ENCODE measurements at regions not wholly inside any gene's neighbourhood (a gene's known extent, or its start where the extent isn't known, plus 50 kb on each side); places are given as distances from the start of the nearest gene placed in this dataset.

DNA sequence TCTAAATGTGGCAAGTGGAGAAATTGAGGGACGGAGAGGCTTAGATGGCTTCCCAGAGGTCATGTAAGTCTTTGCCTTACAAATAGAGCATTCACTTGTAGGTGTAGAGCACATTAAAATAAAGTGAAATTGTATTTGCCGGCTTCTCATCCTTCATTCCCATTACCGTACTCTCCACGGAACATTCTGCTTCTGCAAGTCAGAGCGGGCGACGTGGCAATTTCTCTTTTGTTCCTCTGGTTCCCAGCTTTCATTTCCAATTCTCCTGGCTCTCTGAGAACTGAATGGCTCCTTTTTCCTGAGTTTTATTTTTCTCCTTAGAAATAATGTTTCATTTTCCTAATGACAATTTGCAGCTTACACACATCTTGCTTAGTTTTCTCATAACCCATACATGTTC, 51.3 kb upstream of the PFKP start:
- intact Hi-C loops (cut with DNase I): no loop called here
- ATAC-seq (ENCODE audit: poor library complexity) (no peak), DNase-seq (no peak)

DNA sequence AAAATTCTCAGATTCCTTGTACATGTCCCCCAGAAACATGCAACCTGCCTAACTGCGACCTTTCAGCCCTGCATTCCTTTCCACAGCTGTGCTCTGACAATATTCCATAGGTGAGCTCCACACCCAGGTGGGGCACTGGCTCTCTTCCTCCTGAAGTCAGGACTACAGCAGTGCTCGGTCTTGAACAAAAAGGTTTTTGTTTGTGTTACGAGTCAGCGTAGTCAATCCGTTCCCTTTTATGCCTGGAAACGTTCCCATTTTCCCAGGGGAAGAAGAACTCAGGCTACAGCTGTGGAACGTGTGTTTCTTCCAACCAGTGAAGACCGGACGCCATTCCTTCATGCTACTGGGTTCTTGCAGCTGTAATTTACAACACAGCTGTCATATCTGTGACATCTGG, 52.4 kb upstream of the PFKP start:
- peak; percentile 53 for ATAC-seq (ENCODE audit: poor library complexity)
- no peak for DNase-seq
- intact Hi-C loops (cut with DNase I): no loop called here

DNA sequence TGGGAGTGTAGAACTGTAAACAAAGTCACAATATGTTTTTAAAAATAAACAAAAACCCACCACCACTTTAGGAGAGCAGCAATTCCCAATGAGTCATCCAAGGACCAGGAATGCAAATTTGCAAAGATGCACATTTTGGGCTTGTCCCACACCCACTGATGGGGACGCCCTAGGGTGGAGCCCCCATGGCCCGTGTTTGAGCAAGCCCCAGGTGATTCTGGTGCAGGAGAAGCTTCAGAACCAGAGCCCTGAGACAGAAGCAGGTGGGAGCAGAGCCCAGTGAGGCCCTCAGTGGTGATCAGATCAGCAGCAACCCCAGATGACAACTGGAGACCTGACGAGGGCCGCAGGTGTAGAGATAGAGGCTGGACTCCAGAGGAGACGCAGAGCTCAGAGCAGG, 55.1 kb upstream of the PFKP start:
- no peak for DNase-seq
- intact Hi-C loops (cut with DNase I): no loop called here
- no peak for ATAC-seq (ENCODE audit: poor library complexity)

DNA sequence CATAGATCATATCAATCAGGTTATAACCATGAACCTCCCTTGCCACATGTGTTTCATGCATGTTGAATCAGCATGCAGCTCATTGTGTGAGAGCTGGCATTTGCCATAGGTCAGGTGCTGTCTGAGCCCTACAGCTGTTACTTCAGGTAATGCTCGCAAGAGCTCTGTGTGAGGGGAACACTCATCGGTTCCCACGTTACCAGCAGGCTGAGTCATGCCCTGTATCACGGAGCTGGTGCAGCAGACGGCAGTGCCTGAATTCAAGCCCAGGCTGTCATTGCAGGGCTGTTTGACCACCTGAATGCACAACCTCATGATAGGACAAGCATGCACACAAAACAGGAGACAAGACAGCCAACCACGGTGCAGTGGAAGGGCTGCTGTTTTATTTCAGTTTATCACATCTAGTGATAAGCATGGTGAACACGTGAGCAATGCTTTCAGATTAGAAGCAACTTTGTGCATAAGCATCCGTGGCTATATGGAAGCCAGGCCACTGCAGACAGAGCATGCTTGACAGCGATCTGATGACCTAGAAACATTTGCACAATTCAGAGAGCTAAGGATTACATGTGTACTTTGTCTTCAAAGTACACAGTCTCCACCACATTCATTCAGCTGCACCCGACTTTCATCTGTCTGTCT, 56.4 kb upstream of the PFKP start:
- intact Hi-C loops (cut with DNase I): no loop called here
- no peak for ATAC-seq (ENCODE audit: poor library complexity)
- DNase-seq: no peak

DNA sequence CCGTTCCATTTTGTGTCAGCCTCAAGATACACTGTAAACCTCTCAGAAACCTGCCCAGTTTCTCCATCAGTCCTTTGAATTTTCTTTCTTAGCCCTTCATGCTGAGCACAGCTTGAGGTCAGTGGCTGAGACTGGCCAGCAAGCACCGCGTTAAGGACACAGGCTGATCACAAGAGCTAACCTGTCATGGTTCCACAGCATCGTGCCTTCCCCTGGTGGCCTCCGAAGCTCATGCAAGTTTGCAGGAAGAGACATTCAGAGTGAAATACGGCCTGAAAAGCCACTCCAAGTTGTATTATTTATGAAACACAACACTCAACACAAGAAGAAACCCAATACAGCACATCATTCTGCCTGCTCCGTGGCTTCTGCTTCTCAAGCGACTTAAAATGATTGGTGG, 57.0 kb upstream of the PFKP start:
- no peak for DNase-seq
- no peak for ATAC-seq (ENCODE audit: poor library complexity)
- intact Hi-C loops (cut with DNase I): no loop called here

DNA sequence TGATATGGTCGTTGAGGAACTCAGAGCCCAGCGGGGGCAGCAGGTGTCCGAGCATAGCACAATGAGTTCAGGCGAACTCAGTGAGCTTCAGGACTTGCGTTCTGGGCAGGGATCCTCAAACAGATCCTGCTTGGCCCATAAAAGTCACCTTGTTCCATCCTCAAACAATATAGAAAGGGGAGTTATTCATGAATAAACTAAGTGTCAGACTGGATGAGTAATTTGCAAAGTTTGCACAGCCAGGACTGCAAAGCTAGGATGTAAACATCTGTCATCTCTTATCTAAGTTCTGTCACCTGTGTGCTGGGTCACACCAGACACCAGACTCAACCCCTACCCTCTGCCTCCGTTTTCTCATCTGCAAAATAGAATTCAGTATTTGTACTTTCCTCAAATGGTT, 58.0 kb upstream of the PFKP start:
- intact Hi-C loops (cut with DNase I): no loop called here
- DNase-seq: no peak
- no peak for ATAC-seq (ENCODE audit: poor library complexity)

DNA sequence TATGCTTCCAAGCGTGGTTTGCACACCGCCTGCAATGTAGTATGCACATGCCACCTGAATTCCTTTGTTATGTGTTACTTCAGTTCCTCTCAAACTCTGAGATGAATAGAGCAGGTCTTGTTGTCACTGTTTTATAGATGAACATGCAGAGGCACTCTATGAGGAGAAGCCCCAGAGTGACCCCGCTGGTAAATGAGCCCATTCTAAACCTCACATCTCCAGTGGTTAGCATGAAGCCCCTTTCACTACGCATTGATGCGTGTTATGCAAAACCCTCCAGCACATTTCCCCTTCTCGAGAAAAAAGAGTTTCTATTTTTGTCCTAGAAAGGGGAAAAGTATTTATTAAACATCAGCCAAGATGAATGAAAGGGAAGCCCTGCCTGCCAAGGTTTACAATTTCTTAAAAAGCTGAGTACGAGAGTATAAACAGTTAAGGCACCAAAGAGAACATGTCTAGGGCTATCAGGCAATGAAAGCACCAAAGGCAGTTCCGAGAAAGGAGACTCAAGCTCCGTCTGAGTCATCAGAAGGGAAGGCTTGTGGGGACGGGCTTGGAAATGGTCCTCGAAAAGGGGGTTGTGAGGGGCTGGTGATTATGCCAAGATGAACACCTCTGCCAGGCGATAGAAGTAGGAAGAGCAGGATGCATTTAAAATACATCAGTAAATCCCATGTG, 58.7 kb upstream of the PFKP start:
- ATAC-seq (ENCODE audit: poor library complexity) (no peak), DNase-seq (no peak)
- intact Hi-C loops (cut with DNase I): no loop called here

DNA sequence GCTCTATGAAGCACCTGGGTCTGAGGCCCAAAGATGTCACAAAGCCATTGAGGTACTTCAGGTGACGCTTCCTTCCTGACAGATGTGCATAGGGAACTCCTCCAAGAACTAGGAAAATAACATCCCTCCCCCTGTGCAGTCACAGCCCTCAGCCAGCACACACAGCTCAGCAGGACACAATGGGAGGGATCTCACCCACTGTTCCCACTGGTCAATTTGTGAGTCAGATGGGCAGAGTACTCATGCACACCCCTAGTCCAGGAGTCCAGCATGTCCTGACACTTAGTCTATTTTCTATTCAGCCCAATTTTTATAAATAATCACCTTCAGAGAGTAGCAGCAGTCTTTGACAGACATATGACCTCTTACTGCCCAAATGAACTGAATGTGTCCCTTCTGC, 60.7 kb upstream of the PFKP start:
- intact Hi-C loops (cut with DNase I): no loop called here
- DNase-seq (no peak), ATAC-seq (ENCODE audit: poor library complexity) (no peak)

DNA sequence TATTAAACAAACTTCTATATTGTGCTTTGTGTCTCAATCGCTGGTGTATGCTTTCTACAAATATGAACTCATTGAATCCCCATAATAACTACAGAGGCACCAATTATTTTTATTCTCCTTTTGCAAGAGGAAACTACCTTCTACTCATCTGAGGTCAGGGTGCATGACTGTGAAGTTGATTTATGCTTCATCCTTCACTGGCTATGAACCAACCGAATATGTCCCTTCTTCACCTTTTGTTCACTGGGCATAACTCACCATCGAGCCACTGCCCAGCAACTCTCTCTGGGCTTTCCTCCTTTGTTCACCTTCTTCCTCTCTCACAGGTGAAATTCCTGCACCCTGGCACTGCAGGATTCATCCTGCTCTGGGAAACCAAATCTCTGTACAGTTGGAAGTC, 61.3 kb upstream of the PFKP start:
- ATAC-seq (ENCODE audit: poor library complexity) (no peak), DNase-seq (no peak)
- intact Hi-C loops (cut with DNase I): no loop called here

DNA sequence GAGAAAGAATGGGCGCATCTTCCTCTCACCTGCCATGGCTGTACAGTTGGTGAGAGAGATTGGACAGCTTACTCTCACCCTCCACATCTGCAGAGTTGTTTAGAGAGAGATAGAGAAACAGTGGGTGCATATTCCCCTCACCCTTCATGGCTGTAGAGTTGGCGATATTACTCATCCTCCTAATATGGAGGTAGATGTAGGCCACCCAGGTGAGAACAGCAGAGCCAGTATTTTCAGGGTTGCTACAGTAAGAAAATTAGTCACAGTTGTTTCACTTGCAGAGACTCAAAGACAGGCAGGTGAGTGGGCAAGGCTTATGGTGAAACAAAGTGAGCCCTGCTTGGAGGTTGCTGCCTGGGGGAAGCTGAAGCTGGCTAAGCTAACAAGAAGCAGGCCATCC, 65.0 kb upstream of the PFKP start:
- no peak for ATAC-seq (ENCODE audit: poor library complexity)
- intact Hi-C loops (cut with DNase I): no loop called here

DNA sequence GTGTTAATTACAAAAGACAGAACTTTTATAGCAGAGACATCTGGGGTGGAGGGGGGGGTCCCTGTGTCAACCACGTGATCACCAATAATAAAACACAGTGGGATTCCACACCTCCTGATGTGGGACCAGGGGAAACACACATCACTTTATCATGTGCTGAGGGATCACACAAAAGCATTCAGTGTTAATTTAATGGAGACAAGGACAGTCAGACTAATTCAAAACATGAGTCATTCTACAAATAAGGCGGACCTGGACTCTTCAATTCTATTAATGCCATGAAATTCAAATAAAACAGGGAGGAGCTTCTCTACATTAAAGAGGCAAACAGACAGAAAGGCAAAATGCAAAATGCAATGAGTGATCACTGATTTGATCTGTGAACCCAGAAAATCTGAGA, 67.3 kb upstream of the PFKP start:
- ATAC-seq (ENCODE audit: poor library complexity) (no peak), DNase-seq (no peak)
- intact Hi-C loops (cut with DNase I): no loop called here

More for the DNA sequence above, 65.0 kb upstream of the PFKP start:
- DNase-seq: no peak

DNA sequence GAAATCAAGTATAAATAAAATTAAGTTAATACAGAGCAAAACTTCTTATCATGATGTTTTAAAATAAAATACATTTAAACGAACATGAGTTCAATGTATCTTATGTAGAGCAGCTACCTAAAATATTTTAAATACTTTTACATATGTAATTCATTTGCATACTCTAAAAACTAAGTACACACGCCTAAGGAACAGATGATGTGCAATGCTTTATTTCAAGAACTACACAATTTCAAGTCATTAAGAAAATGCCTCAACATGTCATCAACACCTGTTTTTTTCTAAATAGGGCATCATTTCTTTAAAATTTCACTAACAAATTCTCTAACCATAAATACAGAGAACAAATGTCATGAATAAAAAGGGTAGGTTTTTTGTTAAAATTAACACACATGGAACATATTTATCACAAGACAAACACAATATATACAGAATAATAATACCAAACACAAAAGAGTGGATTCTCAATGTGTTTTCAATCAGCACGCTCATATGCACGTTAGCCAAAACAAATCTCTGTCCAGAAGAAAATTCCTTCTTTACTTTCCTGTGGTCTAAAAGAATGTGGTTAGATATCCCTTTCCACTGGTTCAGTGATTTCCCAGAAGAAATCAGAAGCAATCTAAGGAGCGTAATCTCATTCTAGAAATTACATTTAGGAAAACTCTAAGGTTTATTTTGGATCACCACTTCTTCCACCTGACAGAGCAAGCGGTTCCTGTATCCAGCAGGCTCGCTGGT, 73.0 kb upstream of the PFKP start:
- no peak for ATAC-seq (ENCODE audit: poor library complexity)
- intact Hi-C loops (cut with DNase I): no loop called here
- DNase-seq: no peak

DNA sequence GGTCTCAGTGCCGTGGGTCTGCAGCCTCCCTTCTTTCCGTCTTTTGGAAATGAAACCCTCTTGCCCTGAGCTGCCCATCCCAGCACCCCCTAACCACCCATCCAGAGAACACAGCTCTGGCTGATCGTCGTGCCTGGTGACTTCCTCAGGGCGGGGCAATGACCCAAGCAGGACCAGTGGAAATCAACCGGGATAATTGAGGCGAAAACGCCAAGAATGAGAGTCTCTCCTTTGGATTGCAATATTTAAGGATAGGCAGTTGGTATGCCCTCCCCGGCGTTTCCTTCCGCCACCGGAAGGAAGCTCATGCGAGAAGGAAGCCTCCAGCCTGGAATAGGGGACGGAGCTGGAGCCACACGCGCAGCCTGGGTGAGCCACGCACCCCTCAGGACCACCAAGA, 73.7 kb upstream of the PFKP start:
- intact Hi-C loops (cut with DNase I): no loop called here
- DNase-seq (no peak), ATAC-seq (ENCODE audit: poor library complexity) (no peak)

DNA sequence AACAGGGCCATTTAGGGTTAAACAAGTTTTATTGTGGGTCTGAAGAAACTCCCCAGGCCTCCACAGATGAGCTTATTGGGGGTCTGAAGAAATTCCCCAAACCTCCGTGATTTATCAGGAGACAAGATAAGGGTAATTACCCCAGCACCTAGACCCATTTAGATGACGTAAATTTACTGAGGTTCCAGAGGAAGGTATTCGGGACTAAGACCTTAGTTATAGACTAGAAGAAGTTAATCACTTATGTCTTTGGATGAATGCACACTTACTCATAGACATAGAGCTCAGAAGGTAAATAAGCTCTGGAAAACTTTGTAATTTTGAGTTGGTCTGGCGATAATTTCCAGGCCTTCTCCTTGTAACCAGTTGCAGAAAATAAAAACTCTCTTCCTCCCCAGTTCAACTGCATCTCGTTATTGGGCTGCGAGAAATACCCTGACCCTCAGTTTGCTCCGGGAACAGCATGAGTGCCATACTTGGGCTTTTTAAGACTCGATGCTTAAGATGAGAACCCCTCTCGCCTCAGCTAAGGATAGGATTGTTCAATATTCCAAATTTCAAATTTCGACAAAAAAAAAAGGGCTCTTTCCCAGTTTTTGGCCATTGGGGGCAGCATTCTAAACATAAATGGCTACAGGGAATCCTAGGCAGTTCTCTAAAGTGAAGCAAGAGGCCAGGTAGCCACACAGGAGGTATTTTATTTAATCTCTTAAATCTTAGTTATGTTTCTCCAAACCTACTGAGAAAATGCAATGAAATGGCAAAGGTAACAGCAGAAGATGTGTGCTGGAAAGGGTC, 74.7 kb upstream of the PFKP start:
- ATAC-seq (ENCODE audit: poor library complexity) (no peak), DNase-seq (no peak)
- intact Hi-C loops (cut with DNase I): no loop called here

DNA sequence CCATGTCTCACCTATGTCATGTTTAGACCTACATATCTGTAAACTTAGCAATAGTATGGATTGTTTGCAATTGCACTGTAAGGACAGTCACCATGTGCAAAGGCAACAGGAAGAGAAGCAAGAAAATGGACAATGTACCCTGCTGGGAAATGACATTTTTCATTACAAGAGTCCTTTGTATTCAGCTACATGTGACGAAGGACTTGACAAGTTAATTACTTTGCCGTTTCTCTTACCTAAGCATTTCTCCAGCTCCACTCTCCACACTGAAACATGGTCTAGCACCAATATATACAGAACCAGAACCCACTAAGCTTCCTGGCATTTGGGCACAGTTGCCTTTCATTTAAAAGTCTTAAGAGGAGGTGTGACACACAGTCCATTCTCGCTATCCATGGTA, 76.6 kb upstream of the PFKP start:
- DNase-seq (no peak), ATAC-seq (ENCODE audit: poor library complexity) (no peak)
- intact Hi-C loops (cut with DNase I): no loop called here

DNA sequence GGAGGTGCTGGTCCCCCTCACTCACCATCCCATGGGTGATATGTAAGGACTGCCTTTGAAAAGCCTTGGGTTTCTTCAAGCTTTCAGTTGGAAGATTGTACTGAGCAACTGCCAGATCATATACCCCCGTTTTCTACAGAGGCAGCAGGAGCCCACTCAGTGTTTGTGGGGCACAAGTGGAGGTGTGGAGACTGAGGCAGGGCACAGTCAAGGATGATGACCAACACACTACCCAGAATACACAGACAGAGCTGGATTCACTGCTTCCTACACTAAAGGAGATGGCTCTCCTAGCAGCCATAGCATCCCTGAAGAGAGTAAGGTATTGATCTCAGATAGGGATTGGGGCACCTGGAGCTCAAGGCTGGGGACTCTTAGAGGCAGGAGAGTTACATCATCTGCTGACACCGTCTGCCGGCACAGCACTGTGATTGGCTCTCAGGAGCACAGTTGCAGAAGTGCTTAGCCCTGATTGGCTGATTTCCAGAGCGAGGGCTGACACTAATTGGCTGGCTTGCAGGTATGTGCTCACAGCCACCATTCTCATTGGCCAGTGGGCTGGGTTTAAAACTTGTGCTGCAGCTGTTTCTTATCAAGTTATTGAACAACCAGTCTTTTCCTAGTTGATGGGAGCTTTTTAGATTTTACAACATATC, 77.9 kb upstream of the PFKP start:
- no peak for DNase-seq
- no peak for ATAC-seq (ENCODE audit: poor library complexity)
- intact Hi-C loops (cut with DNase I): no loop called here

DNA sequence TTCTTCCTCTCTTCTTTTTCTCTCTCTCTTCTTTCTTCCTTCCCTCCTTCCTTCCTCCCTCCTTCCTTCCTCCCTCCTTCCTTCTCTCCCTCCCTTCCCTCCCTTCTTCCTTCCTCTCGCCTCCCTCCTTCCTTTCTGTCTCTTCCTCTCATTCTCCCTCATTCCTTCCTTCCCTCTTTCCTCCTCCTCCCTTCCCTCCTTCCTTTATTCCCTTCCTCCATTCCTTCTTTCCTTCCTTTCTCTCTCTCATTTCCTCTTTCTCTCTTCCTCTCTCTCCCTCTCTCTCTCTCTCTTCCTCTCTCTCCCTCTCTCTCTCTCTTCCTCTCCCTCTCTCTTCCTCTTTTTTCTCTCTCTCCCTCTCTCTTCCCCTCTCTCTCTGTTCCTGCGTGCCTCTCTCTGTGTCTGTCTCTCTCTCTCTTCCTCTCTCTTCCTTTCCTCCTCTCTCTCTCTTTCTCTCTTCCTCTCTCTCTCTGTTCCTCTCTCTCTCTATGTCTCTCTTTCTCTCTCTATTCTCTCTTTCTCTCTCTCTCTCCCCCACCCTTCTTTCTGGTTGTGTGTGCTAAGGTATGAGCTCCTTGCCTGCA, 80.1 kb upstream of the PFKP start:
- intact Hi-C loops (cut with DNase I): no loop called here
- no peak for DNase-seq
- ATAC-seq (ENCODE audit: poor library complexity): no peak

DNA sequence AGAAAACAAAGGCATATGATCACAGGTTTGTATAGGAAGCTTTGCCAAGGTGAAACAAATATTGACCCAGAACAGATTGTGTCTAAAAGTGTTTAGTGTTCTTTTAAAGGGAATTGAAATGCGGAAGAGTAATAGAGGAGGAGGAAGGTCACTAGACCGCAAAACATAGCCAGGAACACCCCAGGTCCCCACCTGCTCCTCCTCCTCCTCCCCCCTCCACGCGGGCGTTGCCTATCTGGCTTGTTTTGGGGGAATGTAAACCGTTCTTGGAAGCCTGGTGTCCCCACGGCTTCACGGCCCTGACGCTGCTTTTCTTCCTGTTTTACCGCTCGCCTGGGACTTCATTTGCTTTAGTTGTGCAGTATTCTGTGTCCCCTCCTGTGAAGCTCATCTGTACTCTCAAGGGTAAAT, 81.0 kb upstream of the PFKP start:
- no peak for ATAC-seq (ENCODE audit: poor library complexity)
- intact Hi-C loops (cut with DNase I): no loop called here
- no peak for DNase-seq

DNA sequence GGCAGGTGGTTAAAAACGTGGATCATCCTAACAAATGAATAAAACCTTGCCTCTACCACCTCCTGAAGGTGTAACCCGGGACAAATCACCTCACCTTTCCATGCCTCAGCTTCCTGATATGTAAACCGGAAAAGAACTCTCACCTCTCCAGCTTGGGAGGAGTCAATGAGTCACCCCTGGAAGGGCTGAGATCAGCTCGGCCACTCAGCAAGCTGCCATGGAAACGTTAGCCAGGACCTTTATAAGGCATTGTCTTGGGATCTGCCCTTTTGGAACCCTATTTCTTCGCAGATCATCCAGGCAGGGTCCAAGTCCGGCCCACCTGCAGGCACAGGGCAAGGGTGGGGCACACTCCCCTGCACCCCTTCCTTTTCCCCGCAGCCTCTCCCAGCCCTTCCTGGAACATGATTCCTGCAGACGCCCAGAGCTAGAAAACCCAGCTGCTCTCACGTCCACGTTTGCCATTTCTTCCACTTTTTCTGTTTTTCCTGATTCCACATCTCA, 81.6 kb upstream of the PFKP start:
- no peak for DNase-seq
- no peak for ATAC-seq (ENCODE audit: poor library complexity)
- intact Hi-C loops (cut with DNase I): no loop called here
